WTC11 (cell line): ENCODE measurements at regions not wholly inside any gene's neighbourhood (a gene's known extent, or its start where the extent isn't known, plus 50 kb on each side); places are given as distances from the start of the nearest gene placed in this dataset.

Source experiments
- ATAC-seq: fragments of 200-7000 bp; cut with Tn5 transposase; 2 replicates; pipeline ENCODE4 v1.10.0; 2021; ENCODE audit warnings: mild to moderate bottlenecking, moderate library complexity
- CTCF ChIA-PET: fragments of 300-600 bp; sonication (Branson Sonifier 250); formaldehyde crosslinking; loops from one replicate; lab custom pipeline; 2021; ENCODE audit warnings: antibody characterized with exemption; lab: Charles Lee
- POLR2A ChIA-PET: fragments of 350-600 bp; sonication (Branson Sonifier 250); formaldehyde crosslinking; loops from one replicate; lab custom pipeline; 2021; ENCODE audit warnings: antibody characterized with exemption; lab: Charles Lee
- DNase-seq: peaks from one replicate; pipeline ENCODE4 v3.0.0; 2021; ENCODE audit warnings: low spot score
- H3K27ac Mint-ChIP-seq: 2 replicates; pipeline ENCODE4 v1.8.0; 2021; ENCODE audit warnings: mixed read lengths
- H3K27me3 Mint-ChIP-seq: 2 replicates; pipeline ENCODE4 v1.8.0; 2021; ENCODE audit warnings: low read depth, mild to moderate bottlenecking, moderate library complexity, mixed read lengths
- H3K36me3 Mint-ChIP-seq: 2 replicates; pipeline ENCODE4 v1.8.0; 2021; ENCODE audit warnings: mixed read lengths
- H3K4me1 Mint-ChIP-seq: 2 replicates; pipeline ENCODE4 v1.8.0; 2022; ENCODE audit warnings: mixed read lengths
- H3K4me3 Mint-ChIP-seq: 2 replicates; pipeline ENCODE4 v1.8.0; 2021; ENCODE audit warnings: mild to moderate bottlenecking, moderate library complexity, mixed read lengths
- H3K9me3 Mint-ChIP-seq: 2 replicates; pipeline ENCODE4 v1.8.0; 2021; ENCODE audit warnings: mixed read lengths
- AFF4 ChIP-seq: sonication (generic); formaldehyde crosslinking; IDR thresholded peaks from 2 replicates; pipeline ENCODE4 v1.8.1; 2023; ENCODE audit warnings: mild to moderate bottlenecking, missing genetic modification reagents, borderline replicate concordance
- AR ChIP-seq: fragments of 250-450 bp; sonication (Bioruptor Pico); IDR thresholded peaks from 2 replicates; pipeline ENCODE4 v1.9.0; 2021; ENCODE audit warnings: mild to moderate bottlenecking
- ATF1 ChIP-seq: sonication (generic); formaldehyde crosslinking; IDR thresholded peaks from 2 replicates; pipeline ENCODE4 v1.8.1; 2023; ENCODE audit warnings: mild to moderate bottlenecking, moderate library complexity, missing genetic modification reagents
- CBFB ChIP-seq: sonication (generic); formaldehyde crosslinking; IDR thresholded peaks from 2 replicates; pipeline ENCODE4 v1.8.1; 2022; ENCODE audit warnings: mild to moderate bottlenecking, low read depth, missing genetic modification reagents
- GABPB1 ChIP-seq: sonication (generic); formaldehyde crosslinking; IDR thresholded peaks from 2 replicates; pipeline ENCODE4 v1.8.1; 2023; ENCODE audit warnings: mild to moderate bottlenecking, missing genetic modification reagents
- GRHL2 ChIP-seq: fragments of 250-450 bp; sonication (Bioruptor Pico); IDR thresholded peaks from 2 replicates; pipeline ENCODE4 v1.8.0; 2022; ENCODE audit warnings: mild to moderate bottlenecking, moderate library complexity; ENCODE audit not compliant: insufficient replicate concordance, severe bottlenecking
- HMGA2 ChIP-seq: fragments of 250-450 bp; sonication (Bioruptor Pico); IDR thresholded peaks from 2 replicates; pipeline ENCODE4 v1.4.0; 2021; ENCODE audit warnings: mild to moderate bottlenecking, moderate library complexity
- NFATC4 ChIP-seq: fragments of 250-450 bp; sonication (Bioruptor Pico); IDR thresholded peaks from 2 replicates; pipeline ENCODE4 v1.9.0; 2021; ENCODE audit warnings: mild to moderate bottlenecking
- NFE2L1 ChIP-seq: sonication (generic); formaldehyde crosslinking; IDR thresholded peaks from 2 replicates; pipeline ENCODE4 v1.8.1; 2023; ENCODE audit warnings: missing genetic modification reagents
- SOX15 ChIP-seq: fragments of 250-450 bp; sonication (Bioruptor Pico); IDR thresholded peaks from 2 replicates; pipeline ENCODE4 v1.9.0; 2021; ENCODE audit warnings: mild to moderate bottlenecking
- TEAD1 ChIP-seq: sonication (generic); formaldehyde crosslinking; IDR thresholded peaks from 2 replicates; pipeline ENCODE4 v1.8.0; 2022; ENCODE audit warnings: mild to moderate bottlenecking, missing genetic modification reagents
- USF1 ChIP-seq: sonication (generic); formaldehyde crosslinking; IDR thresholded peaks from 2 replicates; pipeline ENCODE4 v1.8.0; 2022; ENCODE audit warnings: mild to moderate bottlenecking, missing genetic modification reagents
- ZBTB21 ChIP-seq: sonication (generic); formaldehyde crosslinking; IDR thresholded peaks from 2 replicates; pipeline ENCODE4 v1.8.1; 2023; ENCODE audit warnings: mild to moderate bottlenecking, missing genetic modification reagents, borderline replicate concordance
- ZNF232 ChIP-seq: sonication (generic); formaldehyde crosslinking; IDR thresholded peaks from 2 replicates; pipeline ENCODE4 v1.8.0; 2022; ENCODE audit warnings: mild to moderate bottlenecking, missing genetic modification reagents
- ZNF263 ChIP-seq: sonication (generic); formaldehyde crosslinking; IDR thresholded peaks from 2 replicates; pipeline ENCODE4 v1.8.1; 2022; ENCODE audit warnings: low read depth, mild to moderate bottlenecking, moderate library complexity, missing genetic modification reagents
- ZNF416 ChIP-seq: fragments of 250-450 bp; sonication (Bioruptor Pico); IDR thresholded peaks from 2 replicates; pipeline ENCODE4 v1.9.0; 2021; ENCODE audit warnings: mild to moderate bottlenecking, inconsistent platforms
- TF ChIP-seq, protein P1 (sequence below): sonication (generic); formaldehyde crosslinking; IDR thresholded peaks from 2 replicates; pipeline ENCODE4 v1.8.1; 2022; ENCODE audit warnings: mild to moderate bottlenecking, missing genetic modification reagents, moderate library complexity, borderline replicate concordance
- TF ChIP-seq, protein P2 (sequence below): fragments of 250-450 bp; sonication (Bioruptor Pico); IDR thresholded peaks from 2 replicates; pipeline ENCODE4 v1.9.0; 2021; ENCODE audit warnings: mild to moderate bottlenecking
- TF ChIP-seq, protein P3 (sequence below): sonication (generic); formaldehyde crosslinking; conservative IDR thresholded peaks from 2 replicates; pipeline ENCODE4 v1.8.1; 2022; ENCODE audit warnings: mild to moderate bottlenecking, missing genetic modification reagents

- Mint-ChIP-seq H3K27ac (no peak overlapping the region), H3K36me3 (peaks cover 3% of the 10 kb centered on the region; the same call in 1 of the 2 replicates), H3K9me3 (peaks cover 5% of the 10 kb centered on the region; the same call in 1 of the 2 replicates), H3K4me3 (no peak overlapping the region), H3K4me1 (peaks cover 12% of the 10 kb centered on the region), H3K27me3 (no peaks in the 10 kb centered on the region)
- DNase-seq = no peak
- TF ChIP-seq, protein P1, sequence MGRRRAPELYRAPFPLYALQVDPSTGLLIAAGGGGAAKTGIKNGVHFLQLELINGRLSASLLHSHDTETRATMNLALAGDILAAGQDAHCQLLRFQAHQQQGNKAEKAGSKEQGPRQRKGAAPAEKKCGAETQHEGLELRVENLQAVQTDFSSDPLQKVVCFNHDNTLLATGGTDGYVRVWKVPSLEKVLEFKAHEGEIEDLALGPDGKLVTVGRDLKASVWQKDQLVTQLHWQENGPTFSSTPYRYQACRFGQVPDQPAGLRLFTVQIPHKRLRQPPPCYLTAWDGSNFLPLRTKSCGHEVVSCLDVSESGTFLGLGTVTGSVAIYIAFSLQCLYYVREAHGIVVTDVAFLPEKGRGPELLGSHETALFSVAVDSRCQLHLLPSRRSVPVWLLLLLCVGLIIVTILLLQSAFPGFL (CRISPR knock-in tag) = no peak
- TF ChIP-seq ZNF232 (CRISPR knock-in tag) = no peak
- TF ChIP-seq, protein P2, sequence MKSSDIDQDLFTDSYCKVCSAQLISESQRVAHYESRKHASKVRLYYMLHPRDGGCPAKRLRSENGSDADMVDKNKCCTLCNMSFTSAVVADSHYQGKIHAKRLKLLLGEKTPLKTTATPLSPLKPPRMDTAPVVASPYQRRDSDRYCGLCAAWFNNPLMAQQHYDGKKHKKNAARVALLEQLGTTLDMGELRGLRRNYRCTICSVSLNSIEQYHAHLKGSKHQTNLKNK = no peak
- no peak for TF ChIP-seq TEAD1 (CRISPR knock-in tag)
- no peak for TF ChIP-seq ATF1 (CRISPR knock-in tag)
- TF ChIP-seq AFF4 = no peak
- no peak for TF ChIP-seq ZNF263 (CRISPR knock-in tag)
- no peak for TF ChIP-seq CBFB (CRISPR knock-in tag)
- no peak for TF ChIP-seq AR
- TF ChIP-seq USF1 (CRISPR knock-in tag) = no peak
- TF ChIP-seq, protein P3, sequence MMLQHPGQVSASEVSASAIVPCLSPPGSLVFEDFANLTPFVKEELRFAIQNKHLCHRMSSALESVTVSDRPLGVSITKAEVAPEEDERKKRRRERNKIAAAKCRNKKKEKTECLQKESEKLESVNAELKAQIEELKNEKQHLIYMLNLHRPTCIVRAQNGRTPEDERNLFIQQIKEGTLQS (CRISPR knock-in tag) = no peak
- no peak for TF ChIP-seq SOX15 (CRISPR knock-in tag)
- TF ChIP-seq GRHL2 (CRISPR knock-in tag) = no peak
- TF ChIP-seq NFE2L1 (CRISPR knock-in tag) = no peak
- TF ChIP-seq ZBTB21 (CRISPR knock-in tag) = no peak
- TF ChIP-seq ZNF416 (CRISPR knock-in tag) = no peak
- no peak for TF ChIP-seq NFATC4 (CRISPR knock-in tag)
- TF ChIP-seq HMGA2 (CRISPR knock-in tag) = no peak
- no peak for TF ChIP-seq GABPB1 (CRISPR knock-in tag)
- POLR2A ChIA-PET = interaction anchor here (0.5 kb wide), 1 partner anchor 44 kb away, joined by 3 read pairs; no protein-coding TSS in a partner anchor
- ATAC-seq = no peak
- CTCF ChIA-PET = no interaction called here
Measured at GRCh38 chr2:19251554-19251953, 106.9 kb downstream of the OSR1 start.
